Bronchial epithelial cell (primary cell): ENCODE measurements at regions not wholly inside any gene's neighbourhood (a gene's known extent, or its start where the extent isn't known, plus 50 kb on each side); places are given as distances from the start of the nearest gene placed in this dataset.

Experiments
- DNase-seq: peaks from one replicate; pipeline ENCODE4 v3.0.0-alpha.2; 2010; ENCODE audit warnings: low read depth
- FAIRE-seq: peaks from 2 replicates; lab custom pipeline; 2011; peaks lifted over from hg19 to GRCh38; lab: Jason Lieb, UNC
- H3K27me3 ChIP-seq: 2 replicates; pipeline ENCODE4 v1.5.1; 2011; ENCODE audit warnings: low read length; ENCODE audit not compliant: control insufficient read depth, insufficient read depth
- H3K36me3 ChIP-seq: 2 replicates; pipeline ENCODE4 v1.5.1; 2011; ENCODE audit warnings: low read length; ENCODE audit not compliant: control insufficient read depth, insufficient read depth
- H3K4me3 ChIP-seq: 2 replicates; pipeline ENCODE4 v1.5.1; 2011; ENCODE audit warnings: mild to moderate bottlenecking, low read depth, low read length, control low read depth
- CTCF ChIP-seq: IDR thresholded peaks from 2 replicates; pipeline ENCODE4 v1.5.1; 2011; ENCODE audit warnings: mild to moderate bottlenecking, moderate library complexity, low read length, control low read depth, inconsistent platforms; ENCODE audit not compliant: insufficient read depth, severe bottlenecking

- no peak for TF ChIP-seq CTCF
- DNase-seq (no peak), FAIRE-seq (no peak)
- Histone ChIP-seq H3K27me3 (no peaks in the 10 kb centered on the region), H3K36me3 (no peaks in the 10 kb centered on the region), H3K4me3 (no peak overlapping the region)
Observed at GRCh38 chr4:123598331-123598730, 201.7 kb downstream of the SPRY1 start.

DNA sequence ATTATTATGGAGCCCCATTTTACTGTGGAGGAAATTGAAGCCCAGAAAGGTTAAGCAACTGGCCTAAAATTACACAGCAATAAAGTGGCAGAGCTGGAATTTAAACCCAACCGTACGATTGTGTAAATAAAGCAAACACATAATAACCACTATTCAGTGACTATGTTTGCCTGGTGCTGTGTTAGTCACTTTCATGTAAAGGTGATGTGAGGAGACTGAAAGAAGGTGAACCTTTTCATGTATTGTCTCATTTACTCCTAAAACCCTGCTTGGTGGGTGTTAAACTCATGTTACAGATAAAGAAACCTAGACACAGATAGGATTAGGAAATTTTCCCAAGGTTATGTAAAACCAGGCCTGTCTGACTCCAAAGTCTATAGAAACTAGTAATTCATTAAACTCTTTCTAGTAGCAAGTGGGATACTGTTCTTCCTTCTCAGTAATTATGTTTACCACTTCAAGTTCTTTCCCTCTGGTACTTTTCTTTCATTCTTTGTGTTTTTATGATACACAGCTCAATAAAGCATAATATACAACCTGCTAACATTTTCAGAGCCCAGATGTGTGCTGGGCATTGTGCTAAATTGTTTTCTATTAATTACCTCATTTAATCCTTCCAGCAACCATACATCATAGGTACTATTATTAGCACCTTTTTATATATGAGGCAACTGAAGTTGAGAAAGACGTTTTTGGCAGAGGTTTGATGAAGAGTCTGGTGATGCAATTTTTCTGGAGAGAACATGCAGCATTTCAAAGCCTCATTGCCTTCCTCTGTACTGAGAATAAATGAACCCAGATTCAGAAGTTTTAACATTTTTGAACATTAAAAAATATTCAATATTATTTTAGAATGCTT is 202.7 kb downstream of the SPRY1 start:
- no peak for FAIRE-seq
- no peak overlapping the region for H3K4me3 ChIP-seq
- TF ChIP-seq CTCF = no peak

GRCh38 chr4:123599920-123600810 is 203.6 kb downstream of the SPRY1 start:
- FAIRE-seq (no peak), DNase-seq (peak; percentile 19)

More for the DNA sequence above, 202.7 kb downstream of the SPRY1 start:
- Histone ChIP-seq H3K36me3 (no peaks in the 10 kb centered on the region), H3K27me3 (no peaks in the 10 kb centered on the region)
- peak; percentile 82 for DNase-seq

DNA sequence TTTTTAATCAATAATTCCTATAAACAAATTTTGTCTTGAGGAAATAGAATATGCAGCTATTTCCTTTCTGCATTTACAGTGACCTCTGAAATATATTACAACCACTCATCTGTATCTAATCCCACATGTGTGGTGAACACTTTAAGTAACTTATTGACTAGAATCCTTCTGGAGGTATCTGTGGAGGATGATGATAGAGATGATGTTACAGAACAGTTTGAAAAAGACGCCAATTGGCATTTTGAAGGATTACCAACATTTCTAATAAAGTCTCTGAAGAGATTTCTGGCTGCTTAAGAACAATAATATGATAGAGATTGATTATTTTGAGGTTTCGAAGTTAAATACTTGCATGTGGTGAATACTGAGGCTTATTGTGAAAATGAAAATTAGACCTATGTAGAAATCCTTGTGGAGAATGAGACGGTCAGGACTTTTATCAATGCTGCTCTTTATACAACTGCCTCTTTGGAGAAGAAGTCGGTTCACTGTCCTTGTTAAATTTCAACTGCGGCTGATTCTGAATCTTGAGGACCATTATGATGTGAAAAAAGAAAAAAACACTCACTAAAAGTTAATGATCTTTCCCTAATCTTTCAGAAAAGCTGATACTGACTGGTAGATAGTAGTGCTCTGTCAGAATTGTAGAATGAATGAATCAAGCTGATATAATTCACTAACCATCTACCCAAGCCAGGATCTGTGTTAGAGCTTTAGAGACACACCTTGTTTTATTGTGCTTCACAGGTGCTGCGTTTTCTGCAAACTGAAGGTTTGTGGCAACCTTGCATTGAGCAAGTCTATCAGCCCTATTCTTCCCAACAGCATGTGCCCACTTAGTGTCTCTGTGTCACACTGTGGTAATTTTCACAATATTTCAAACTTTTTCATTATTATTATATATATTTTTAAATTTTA is 204.7 kb downstream of the SPRY1 start:
- FAIRE-seq = no peak
- Histone ChIP-seq H3K4me3 (no peak overlapping the region), H3K36me3 (no peaks in the 10 kb centered on the region), H3K27me3 (no peaks in the 10 kb centered on the region)
- no peak for DNase-seq
- TF ChIP-seq CTCF = no peak

More at GRCh38 chr4:123599920-123600810, 203.6 kb downstream of the SPRY1 start:
- no peak for TF ChIP-seq CTCF
- Histone ChIP-seq H3K4me3 (no peak overlapping the region), H3K27me3 (no peaks in the 10 kb centered on the region), H3K36me3 (no peaks in the 10 kb centered on the region)

- no peak overlapping the region for H3K4me3 ChIP-seq
- no peaks in the 10 kb centered on the region for H3K36me3 ChIP-seq
- FAIRE-seq (no peak), DNase-seq (no peak)
- H3K27me3 ChIP-seq = no peaks in the 10 kb centered on the region
- TF ChIP-seq CTCF = no peak
Observed at GRCh38 chr4:123602007-123602406, 205.4 kb downstream of the SPRY1 start.
